HG03135 (cell line): ENCODE measurements at regions not wholly inside any gene's neighbourhood (a gene's known extent, or its start where the extent isn't known, plus 50 kb on each side); places are given as distances from the start of the nearest gene placed in this dataset.

Experiments
- ATAC-seq: cut with Tn5 transposase; IDR thresholded peaks from one replicate; pipeline ENCODE4 v1.9.1; 2021; ENCODE audit warnings: mild to moderate bottlenecking, moderate library complexity; ENCODE audit not compliant: unreplicated experiment

DNA sequence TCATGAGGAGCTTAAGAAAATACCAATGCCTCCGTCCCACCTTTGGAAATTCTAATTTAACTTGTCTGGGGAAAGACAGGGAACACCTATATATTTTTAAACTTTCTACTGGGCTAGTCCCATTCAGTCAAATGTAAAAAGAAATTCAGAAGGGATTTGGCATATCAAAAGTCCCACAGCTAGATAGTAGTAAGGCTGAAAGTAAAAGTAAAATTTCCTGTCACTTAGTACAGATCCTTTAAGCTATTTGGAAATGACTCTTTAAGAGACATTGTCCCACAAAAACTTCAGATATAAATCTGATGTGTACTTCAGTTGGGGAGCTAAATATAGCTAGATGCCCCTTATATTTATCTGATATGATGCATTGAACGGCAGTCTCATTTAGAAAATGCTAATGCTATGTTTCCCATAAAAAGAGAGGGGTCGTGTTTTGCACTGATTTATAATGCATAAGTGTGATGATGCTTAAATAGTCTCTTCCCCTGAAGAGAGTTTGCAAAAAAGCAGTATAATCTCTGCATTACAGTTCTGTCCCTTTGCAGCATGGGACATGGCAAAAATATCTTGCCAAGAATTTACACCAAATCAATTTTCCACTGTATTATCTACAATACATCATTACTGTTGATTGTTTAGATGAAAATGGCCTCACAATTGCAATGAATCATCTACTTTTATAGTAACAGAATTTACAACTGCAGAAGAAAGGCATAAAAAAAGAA lies 860.8 kb upstream of the MAP3K7 start:
- no peak for ATAC-seq

DNA sequence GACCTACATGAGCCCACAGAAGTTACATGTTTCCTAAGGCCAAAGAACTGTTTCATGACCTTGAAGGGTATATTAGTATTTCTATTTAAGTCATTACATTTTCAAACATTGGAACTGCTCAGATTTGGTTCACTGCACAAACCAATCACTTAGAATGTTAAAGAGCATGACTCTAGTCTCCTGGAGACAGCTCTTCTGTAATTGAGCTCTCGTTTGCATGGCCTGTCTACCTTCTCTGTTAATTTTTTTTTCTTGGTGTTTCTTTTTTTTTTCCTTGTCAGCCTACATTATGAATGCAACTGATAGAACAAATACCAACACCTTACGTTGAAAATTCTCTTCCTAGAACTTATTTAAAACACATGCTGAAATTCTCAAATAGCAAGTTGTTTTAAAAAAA lies 860.2 kb upstream of the MAP3K7 start:
- ATAC-seq = no peak

DNA sequence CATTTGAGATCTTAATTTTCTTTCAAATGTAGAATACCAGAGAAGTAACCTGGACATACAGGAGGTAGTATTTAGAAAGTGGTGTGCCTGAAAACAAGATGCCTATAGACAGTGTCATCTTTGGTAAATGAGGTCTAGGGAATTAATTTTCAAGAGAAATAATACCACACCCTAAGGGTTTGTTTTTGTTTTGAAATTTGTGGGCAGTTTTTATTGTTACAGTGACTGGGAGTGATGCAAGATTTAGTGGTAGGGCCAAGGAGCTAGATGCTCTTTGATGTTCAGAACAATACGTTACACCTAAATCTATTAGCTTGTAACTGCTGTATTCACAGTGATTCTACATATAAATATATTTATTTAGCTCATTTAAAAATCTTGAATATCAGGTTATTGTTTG lies 856.5 kb upstream of the MAP3K7 start:
- ATAC-seq = no peak

DNA sequence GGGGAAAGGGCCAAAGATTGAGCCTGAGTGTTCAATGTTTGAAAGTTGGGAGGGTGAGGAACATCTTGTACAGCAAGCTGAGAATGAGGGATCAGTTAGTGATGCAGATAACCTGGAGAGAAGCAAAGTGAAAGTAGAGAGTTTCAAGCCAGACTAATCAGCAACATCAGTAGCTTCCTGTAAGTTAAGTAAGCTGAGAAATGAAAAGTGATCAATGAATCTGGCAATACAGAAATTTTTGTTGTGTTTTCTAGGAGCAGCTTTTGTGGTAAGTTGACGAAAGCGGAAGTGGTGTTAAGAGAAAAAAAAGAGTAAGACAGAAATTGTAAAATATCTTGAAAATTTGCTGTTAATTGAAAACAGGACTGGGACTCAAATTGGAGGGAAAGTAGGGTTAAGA lies 855.5 kb upstream of the MAP3K7 start:
- ATAC-seq = peak; percentile 53

DNA sequence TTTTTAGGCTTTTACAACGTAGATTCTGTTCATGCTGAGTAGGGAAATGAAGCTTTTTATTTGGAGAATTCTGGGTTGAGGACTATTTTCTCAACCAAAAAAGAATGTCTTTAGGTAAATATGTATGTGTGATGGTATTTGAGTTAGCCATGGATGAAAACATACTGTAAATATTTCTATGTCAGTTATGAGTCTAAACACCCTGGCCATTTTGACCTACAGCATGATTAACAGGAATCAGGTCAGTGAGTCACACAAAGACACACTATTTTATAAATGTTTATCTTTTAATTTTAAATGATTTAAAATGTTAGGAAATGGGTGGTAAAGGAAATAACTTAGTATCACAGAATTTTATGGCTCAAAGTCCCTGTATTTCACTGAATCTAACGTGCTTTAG lies 851.7 kb upstream of the MAP3K7 start:
- ATAC-seq = no peak

DNA sequence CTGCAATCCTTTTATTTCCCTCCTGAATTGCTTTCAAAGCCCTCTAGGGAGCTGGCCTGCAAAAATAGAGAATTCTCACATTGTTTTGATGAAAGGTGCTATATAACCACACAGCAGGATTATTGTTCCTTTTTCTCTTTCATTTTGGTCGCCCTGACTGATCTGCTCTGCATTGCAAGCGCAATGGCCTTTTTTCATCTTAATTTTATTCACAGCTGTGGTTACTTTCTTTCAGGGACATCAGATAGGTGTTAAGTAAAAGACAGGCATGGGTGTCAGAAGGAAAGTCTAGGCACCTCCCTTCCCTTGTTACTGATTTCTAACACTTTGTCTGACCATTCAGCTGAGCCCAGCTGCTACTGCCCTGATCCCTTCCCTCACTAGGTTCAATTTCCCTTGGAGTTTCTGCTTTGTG lies 850.5 kb upstream of the MAP3K7 start:
- no peak for ATAC-seq

DNA sequence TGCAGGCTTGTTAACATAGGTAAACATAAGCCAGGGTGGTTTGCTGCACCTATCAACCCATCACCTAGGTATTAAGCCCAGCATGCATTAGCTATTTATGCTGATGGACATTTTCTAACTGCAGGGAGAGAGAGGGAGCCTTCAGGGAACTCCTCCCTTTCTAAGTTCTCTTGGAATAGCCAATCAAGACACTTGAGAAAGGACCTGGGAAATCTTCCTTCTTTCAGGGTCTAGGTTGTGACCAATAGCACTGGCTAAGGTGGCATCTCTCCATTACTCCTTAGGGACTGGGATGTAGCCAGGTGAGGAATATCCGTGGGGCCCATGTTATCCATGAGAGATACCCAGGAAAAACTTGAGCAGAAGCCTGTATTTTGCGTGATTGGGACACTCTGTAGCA lies 849.6 kb upstream of the MAP3K7 start:
- ATAC-seq = no peak

DNA sequence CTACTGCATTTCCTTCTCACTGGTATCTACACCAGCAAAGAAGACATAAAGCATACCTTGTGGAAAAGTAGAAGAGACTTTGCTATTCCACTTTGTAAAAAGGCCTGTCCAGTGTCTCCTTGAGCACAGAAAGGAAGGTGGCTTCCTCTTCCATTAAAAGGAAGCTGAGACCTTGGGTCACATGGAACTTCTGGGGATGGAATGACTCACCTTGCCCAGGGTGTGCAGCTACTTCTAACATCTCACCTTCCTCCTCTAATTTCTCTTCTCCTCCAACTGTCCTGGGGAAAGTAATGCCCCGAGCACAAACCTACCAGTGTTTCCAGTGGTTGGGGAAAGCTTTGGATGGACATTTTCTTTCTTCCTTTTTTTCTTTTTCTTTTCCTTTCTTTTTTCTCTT lies 848.8 kb upstream of the MAP3K7 start:
- no peak for ATAC-seq

DNA sequence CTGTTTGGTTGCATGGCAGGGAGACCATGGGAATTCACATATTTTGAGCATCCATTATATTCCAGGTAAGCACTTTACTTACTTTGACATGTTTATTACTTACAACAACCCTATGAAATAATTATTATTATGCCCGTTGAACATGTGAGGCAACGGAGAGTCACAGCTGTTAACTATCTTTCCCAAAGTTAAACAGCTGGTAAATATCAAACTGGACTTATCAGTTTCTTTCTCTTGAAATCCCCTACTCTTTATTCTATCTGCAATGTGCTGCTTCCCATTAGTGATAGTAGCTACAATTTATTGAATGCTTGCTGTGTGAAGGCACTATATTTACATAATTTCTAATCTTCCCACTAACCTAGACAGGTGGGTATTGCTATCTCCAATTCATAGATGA lies 847.7 kb upstream of the MAP3K7 start:
- ATAC-seq = no peak

DNA sequence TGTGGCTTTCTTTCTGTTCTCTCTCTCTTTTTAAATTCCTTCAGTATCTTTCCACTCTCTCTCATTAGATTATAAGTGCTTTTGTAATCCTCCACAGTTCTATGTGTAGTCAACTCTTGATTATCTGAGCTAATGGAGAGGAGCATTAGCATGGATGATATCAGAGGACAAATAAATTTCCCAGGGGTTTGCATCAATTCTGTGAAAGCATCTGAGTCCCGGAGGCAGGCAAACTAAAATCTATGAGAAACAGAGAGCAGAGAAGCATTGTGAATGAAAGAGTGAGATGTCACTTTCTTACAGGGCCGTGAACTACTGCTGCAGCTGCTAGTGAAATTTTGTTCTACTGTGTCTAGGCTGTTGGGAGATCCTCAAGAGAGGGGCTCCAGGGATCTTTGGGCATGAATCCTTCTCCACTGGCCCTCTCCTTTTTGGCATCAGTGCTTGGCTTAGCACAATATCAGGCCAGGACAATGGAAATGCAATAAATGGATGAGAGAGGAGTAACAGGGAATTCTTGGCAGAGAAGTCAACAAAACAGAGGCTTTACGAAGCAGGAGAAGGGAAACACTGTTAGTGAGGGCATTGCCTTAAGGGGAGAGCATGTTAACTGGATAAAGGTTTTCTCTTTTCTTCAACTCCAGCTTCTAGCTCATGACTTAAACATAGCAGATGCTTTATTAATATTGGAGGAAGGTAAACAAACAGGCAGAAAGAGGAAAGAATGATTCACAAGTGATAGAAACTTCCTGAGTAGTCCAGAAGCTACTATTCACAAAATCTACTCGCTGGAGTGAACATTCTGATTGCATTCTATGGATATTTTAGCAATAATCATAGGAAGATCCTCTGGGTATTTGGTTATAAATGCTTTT lies 847.0 kb upstream of the MAP3K7 start:
- ATAC-seq = no peak

DNA sequence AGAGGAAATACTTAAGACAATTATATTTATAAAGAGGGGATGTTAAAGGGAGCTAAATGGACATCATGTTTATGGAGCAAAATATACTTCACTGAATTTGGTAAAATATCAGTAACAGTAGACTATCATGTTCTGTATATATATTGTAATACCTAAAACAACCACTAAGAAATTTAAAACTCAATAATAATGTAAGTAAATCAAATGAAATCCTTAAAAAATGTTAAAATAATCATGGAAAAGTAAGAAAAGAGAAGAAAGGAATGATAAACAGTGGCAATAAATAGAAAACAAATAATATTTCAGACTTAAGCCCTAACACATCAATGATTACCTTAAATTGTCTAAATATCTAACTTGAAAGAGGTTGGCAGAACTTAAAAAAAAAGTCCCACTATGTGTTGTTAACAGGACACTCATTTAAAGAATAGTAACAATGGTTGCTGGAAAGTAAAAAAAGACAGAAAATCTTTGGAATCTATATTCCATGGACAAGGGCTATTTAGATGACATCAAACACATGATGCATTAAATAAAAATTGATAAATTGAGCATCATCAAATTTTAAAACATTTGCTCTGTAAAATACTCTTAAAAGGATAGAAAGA lies 842.2 kb upstream of the MAP3K7 start:
- ATAC-seq = no peak

DNA sequence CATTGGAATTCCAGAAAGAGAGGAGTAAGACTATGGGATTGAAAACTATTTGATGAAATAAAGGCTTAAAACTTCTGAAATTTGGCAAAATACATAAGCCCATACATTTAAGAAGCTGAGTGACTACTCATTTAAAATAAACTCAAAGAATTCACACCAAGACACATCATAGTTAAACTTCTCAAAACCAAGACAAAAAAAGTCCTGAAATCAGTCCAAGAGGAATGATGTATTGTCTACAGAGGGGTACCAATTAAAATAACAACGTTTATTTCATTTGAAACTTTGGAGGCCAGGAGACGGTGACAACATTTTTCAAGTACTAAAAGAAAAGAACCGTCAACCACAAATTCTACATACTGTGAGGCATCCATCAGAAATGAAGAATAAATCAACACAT lies 841.4 kb upstream of the MAP3K7 start:
- ATAC-seq = no peak

DNA sequence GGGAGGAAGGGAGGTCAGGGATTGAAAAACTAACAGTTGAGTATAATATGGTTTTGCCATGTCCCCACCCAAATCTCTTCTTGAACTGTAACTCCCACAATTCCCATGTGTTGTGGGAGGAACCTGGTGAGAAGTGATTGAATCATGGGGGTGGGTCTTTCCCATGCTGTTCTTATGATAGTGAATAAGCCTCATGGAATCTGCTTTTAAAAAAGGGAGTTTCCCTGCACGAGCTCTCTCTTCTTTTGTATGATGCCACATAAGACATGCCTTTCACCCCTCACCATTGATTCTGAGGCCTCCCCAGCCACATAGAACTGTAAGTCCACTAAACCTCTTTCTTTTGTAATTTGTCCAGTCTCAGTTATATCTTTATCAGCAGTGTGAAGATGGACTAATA lies 833.4 kb upstream of the MAP3K7 start:
- ATAC-seq = no peak

DNA sequence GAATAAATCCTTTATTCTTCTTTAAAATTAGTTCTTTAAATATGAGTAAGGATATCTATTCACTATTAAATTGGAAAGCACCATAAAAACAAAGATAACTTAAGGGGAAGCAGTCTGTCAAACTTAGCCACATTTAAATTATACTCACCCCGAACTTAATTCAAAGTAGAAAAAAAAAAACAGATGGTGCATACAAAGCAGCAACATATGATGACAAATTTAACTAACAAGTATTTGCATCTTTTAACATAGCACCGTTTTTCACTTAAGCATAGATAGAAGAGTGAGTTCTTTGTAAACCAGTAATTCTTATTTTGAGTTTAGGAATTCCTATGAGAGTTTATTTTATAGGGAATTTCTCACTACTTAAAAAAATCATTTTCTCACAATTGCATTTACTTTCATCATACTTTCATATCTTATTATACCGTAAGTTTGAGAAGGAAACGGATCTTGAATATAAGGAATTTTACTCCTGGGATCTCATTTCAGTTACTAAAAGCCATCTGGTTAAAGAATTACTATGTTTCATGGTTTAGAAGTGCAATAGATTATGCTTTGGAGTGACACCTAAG lies 828.2 kb upstream of the MAP3K7 start:
- ATAC-seq = no peak

DNA sequence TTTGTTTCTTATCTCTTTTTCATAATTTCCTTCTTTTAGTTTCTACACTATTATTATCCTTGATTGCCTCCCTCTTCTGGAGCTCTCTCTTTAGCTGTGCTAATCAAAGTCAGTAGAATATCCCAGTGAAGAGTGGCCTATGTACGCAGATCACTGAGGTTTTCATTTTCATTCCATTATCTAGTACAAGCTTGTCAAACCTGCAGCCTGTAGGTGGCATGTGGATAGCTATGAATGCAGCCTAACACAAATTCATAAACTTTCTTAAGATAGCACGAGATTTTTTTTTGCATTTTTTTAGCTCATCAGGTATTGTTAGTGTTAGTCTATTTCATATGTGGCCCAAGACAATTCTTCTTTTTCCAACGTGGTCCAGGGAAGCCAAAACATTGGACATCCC lies 825.7 kb upstream of the MAP3K7 start:
- no peak for ATAC-seq

DNA sequence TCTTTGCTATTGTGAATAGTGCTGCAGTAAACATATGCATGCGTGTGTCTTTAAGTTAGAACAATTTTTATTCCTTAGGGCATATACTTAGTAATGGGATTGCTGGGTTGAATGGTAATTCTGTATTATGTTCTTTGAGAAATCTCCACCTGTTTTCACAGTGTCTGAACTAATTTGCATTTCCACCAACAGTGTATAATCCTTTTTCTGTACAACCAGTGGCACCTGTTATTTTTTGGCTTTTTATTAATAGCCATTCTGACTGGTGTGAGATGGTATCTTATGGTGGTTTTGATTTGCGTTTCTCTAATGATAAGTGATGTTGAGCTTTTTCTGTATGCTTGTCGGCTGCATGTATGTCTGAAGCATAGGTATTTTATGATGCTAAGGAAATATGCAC lies 820.8 kb upstream of the MAP3K7 start:
- no peak for ATAC-seq

DNA sequence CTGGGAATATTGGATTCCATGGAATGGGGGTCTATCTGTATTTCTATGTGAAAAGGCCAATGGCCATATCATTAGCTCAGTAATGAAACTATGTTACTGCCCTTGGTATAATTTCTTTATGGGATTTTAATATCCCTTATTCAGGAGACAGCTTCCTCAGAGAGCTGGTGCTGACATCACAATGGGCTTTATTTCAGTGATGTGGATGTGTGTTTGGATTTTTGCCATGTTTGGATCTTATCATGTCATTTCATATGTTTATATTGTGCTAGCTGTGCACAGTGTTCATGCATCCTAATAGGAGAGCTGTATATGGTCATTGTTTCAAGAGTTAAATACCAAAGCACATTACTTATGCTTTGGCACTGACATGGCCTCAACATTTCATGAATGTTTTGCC lies 806.1 kb upstream of the MAP3K7 start:
- no peak for ATAC-seq

DNA sequence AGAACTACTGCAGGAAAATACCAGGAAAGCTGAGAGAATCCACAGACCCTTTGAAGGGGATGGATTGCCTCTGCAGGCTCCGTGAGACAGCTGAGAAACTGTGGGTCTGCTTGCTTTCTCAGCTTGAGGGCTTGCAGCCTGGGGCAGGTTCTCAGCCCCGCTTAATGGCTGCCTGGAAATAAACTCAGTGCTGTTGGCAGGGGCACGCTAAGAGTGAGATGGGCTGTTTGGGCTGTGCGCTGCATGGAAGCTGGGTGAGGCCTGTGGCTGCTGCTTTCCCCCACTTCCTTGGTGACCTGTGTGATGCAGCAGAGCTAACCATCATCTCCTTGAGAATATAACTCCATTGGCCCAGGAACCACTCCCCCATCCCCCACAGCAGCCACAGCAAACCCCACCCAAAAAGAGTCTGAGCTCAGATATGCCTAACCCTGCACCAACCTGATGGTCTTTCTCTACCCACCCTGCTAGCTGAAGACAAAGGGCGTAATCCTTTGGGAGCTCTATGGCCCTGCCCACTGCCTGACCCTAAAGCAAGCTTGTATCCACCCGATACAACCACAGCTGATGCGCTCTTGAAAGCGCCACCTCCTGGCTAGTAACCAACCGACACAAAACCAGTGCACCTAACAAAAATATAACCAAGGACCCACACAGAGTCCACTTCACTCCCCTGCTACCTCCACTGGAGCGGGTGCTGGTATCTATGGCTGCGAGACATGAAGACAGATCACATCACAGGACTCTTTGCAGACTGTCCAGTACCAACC lies 800.6 kb upstream of the MAP3K7 start:
- ATAC-seq = no peak

DNA sequence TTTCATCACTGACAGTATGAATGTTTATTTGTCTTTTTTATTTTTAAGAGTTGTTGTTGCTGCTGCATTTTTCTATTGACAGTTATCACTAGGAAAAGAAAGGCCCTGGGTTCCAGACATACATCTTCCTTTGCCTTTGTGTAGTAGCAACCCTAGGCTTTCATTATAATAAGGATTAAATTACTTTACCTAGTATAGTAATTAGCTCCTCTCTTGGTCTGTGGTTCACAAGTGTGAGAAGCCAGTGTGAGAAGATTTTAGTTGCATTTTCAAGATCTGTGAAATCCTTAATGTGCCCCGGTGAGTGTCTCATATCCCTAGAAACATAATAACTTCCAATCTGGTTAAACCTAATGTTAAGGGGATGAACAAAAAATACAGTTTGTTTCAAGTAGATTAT lies 799.3 kb upstream of the MAP3K7 start:
- ATAC-seq = no peak

DNA sequence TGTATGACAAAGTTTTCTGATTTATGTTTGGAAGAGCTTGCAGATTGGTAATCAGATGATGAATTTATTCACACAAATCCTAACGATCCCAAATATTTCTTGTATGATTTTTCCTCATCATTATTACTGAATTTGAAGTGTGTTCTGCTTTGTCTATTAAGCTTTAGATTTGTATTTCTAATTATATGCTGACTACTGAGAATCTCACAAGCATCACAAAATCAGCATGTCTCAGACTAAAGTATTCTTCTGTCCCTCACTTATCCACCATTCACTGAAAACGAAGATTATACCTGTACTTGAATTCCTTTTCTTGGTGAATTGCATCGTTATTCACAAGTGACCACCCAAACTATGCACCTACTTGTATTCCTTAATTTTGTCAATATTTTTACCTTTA lies 796.3 kb upstream of the MAP3K7 start:
- ATAC-seq = no peak

DNA sequence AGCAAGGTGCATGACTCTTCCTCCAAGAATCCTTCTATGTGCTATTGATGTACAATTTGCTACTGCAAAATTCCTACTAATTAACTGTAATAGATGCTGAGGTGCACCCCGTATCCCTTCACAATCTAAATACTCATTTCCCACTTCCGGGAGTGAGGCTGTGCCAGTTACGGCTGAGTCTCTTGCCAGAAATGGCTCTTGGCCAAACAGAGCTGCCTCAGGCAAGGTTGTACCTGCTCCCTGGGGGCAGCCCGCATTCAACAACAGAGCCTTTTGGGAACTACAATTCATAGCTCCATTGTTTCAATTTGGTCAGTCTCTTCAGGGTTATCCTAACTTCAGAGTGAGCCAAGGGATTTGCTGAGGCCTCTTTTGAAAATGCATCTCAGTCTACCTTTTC lies 789.8 kb upstream of the MAP3K7 start:
- no peak for ATAC-seq
